H9 (cell line): ENCODE measurements at regions not wholly inside any gene's neighbourhood (a gene's known extent, or its start where the extent isn't known, plus 50 kb on each side); places are given as distances from the start of the nearest gene placed in this dataset.

ENCODE experiments used
- DNase-seq: peaks from one replicate; pipeline ENCODE4 v3.0.0-alpha.2; 2017
- H2AFZ ChIP-seq: one replicate; pipeline ENCODE4 v1.6.1; 2013; ENCODE audit warnings: mild to moderate bottlenecking, low read length, control low read depth, moderate library complexity
- H2AK5ac ChIP-seq: 2 replicates; pipeline ENCODE4 v1.6.1; 2013; ENCODE audit warnings: low read length, control low read depth, mixed read lengths; ENCODE audit not compliant: insufficient read length
- H2BK120ac ChIP-seq: one replicate; pipeline ENCODE4 v1.6.1; 2013; ENCODE audit warnings: low read depth, mild to moderate bottlenecking, low read length, control low read depth, inconsistent platforms; ENCODE audit not compliant: poor library complexity, severe bottlenecking
- H2BK12ac ChIP-seq: 2 replicates; pipeline ENCODE4 v1.6.1; 2013; ENCODE audit warnings: low read length, control low read depth, mixed read lengths, low read depth; ENCODE audit not compliant: insufficient read length
- H2BK15ac ChIP-seq: 2 replicates; pipeline ENCODE4 v1.6.1; 2013; ENCODE audit warnings: low read depth, low read length, control low read depth
- H2BK20ac ChIP-seq: one replicate; pipeline ENCODE4 v1.6.1; 2013; ENCODE audit warnings: low read depth, mild to moderate bottlenecking, low read length, control low read depth, inconsistent platforms; ENCODE audit not compliant: poor library complexity, severe bottlenecking
- H2BK5ac ChIP-seq: 2 replicates; pipeline ENCODE4 v1.6.1; 2013; ENCODE audit warnings: low read length, control low read depth, mixed read lengths; ENCODE audit not compliant: insufficient read length
- H3K14ac ChIP-seq: 2 replicates; pipeline ENCODE4 v1.6.1; 2013; ENCODE audit warnings: low read length, control low read depth; ENCODE audit not compliant: insufficient read depth
- H3K18ac ChIP-seq: 2 replicates; pipeline ENCODE4 v1.6.1; 2013; ENCODE audit warnings: low read depth, mild to moderate bottlenecking, mixed read lengths, low read length, control low read depth; ENCODE audit not compliant: insufficient read length
- H3K23ac ChIP-seq: 2 replicates; pipeline ENCODE4 v1.6.1; 2013; ENCODE audit warnings: low read length, control low read depth, mixed read lengths, low read depth; ENCODE audit not compliant: insufficient read length
- H3K23me2 ChIP-seq: 2 replicates; pipeline ENCODE4 v1.6.1; 2013; ENCODE audit warnings: low read depth, mild to moderate bottlenecking, mixed read lengths, low read length, control low read depth; ENCODE audit not compliant: insufficient read length, poor library complexity, severe bottlenecking
- H3K27ac ChIP-seq: 2 replicates; pipeline ENCODE4 v1.5.1; 2013; ENCODE audit warnings: low read length, control low read depth, mixed read lengths, low read depth; ENCODE audit not compliant: insufficient read length
- H3K27me3 ChIP-seq: 2 replicates; pipeline ENCODE4 v1.6.1; 2013; ENCODE audit warnings: low read length, control low read depth, inconsistent platforms; ENCODE audit not compliant: insufficient read depth
- H3K4ac ChIP-seq: 2 replicates; pipeline ENCODE4 v1.6.1; 2013; ENCODE audit warnings: low read depth, mild to moderate bottlenecking, control low read depth, inconsistent platforms, low read length, moderate library complexity
- H3K4me1 ChIP-seq: 2 replicates; pipeline ENCODE4 v1.6.1; 2013; ENCODE audit warnings: low read length, control low read depth, inconsistent platforms; ENCODE audit not compliant: insufficient read depth
- H3K4me2 ChIP-seq: 2 replicates; pipeline ENCODE4 v1.6.1; 2013; ENCODE audit warnings: low read length, control low read depth, mixed read lengths; ENCODE audit not compliant: insufficient read length, insufficient read depth
- H3K56ac ChIP-seq: 2 replicates; pipeline ENCODE4 v1.6.1; 2013; ENCODE audit warnings: low read depth, mild to moderate bottlenecking, mixed read lengths, low read length, control low read depth; ENCODE audit not compliant: insufficient read length
- H3K79me1 ChIP-seq: 2 replicates; pipeline ENCODE4 v1.6.1; 2013; ENCODE audit warnings: low read depth, mild to moderate bottlenecking, moderate library complexity, low read length, control low read depth, inconsistent platforms; ENCODE audit not compliant: insufficient read depth, poor library complexity, severe bottlenecking
- H3K79me2 ChIP-seq: 2 replicates; pipeline ENCODE4 v1.6.1; 2013; ENCODE audit warnings: low read length, control low read depth, inconsistent platforms; ENCODE audit not compliant: insufficient read depth
- H3K9ac ChIP-seq: 2 replicates; pipeline ENCODE4 v1.6.1; 2013; ENCODE audit warnings: low read length, control low read depth, mixed read lengths; ENCODE audit not compliant: insufficient read length; ENCODE audit errors: extremely low read depth
- H3K9me3 ChIP-seq: one replicate; pipeline ENCODE4 v1.6.1; 2013; ENCODE audit warnings: low read depth, low read length, inconsistent platforms; ENCODE audit not compliant: control insufficient read depth
- H3T11ph ChIP-seq: one replicate; pipeline ENCODE4 v1.6.1; 2013; ENCODE audit warnings: mild to moderate bottlenecking, low read length, control low read depth, inconsistent platforms
- H4K20me1 ChIP-seq: one replicate; pipeline ENCODE4 v1.6.1; 2013; ENCODE audit not compliant: control insufficient read depth, insufficient read length, insufficient read depth
- H4K5ac ChIP-seq: 2 replicates; pipeline ENCODE4 v1.6.1; 2013; ENCODE audit warnings: low read depth, mild to moderate bottlenecking, mixed read lengths, low read length, control low read depth; ENCODE audit not compliant: insufficient read length
- H4K8ac ChIP-seq: replicated peaks from 2 replicates; pipeline ENCODE4 v1.6.1; 2013; ENCODE audit warnings: low read length, control low read depth, mixed read lengths, low read depth; ENCODE audit not compliant: insufficient read length
- H4K91ac ChIP-seq: 2 replicates; pipeline ENCODE4 v1.6.1; 2013; ENCODE audit warnings: low read depth, mild to moderate bottlenecking, moderate library complexity, mixed read lengths, low read length, control low read depth; ENCODE audit not compliant: insufficient read length
- H3K27ac Mint-ChIP-seq, 3 experiments: 2 replicates in 2 of 3; 3 replicates in 1 of 3; pipeline ENCODE4 v1.8.0; 2020 to 2021; ENCODE audit warnings: mixed read lengths in 3 of 3, mild to moderate bottlenecking in 1 of 3, moderate library complexity in 1 of 3
- H3K27me3 Mint-ChIP-seq: 2 replicates; pipeline ENCODE4 v1.8.0; 2021; ENCODE audit warnings: low read depth, mild to moderate bottlenecking, moderate library complexity, mixed read lengths
- H3K36me3 Mint-ChIP-seq, 3 experiments: 2 replicates in 2 of 3; 3 replicates in 1 of 3; pipeline ENCODE4 v1.8.0; 2020 to 2021; ENCODE audit warnings: low read depth in 3 of 3, mixed read lengths in 3 of 3; ENCODE audit not compliant: insufficient read depth in 1 of 3
- H3K4me1 Mint-ChIP-seq, 2 experiments: 2 replicates each; pipeline ENCODE4 v1.8.0; 2020; ENCODE audit warnings: mixed read lengths in 2 of 2
- H3K4me3 Mint-ChIP-seq, 2 experiments: 2 replicates in 1 of 2; 3 replicates in 1 of 2; pipeline ENCODE4 v1.8.0; 2020 to 2021; ENCODE audit warnings: mild to moderate bottlenecking in 2 of 2, mixed read lengths in 2 of 2, moderate library complexity in 1 of 2
- H3K9me3 Mint-ChIP-seq, 2 experiments: 2 replicates in 1 of 2; 3 replicates in 1 of 2; pipeline ENCODE4 v1.8.0; 2020; ENCODE audit warnings: mild to moderate bottlenecking in 2 of 2, mixed read lengths in 2 of 2, moderate library complexity in 1 of 2
- WGBS: extraction: QIAGEN DNeasy Blood & Tissue Kit; methylation state at CpG from one replicate; pipeline ENCODE4 v1.1.7; 2013; ENCODE audit warnings: missing lambda C conversion rate, low lambda C conversion rate, mixed read lengths; ENCODE audit not compliant: insufficient read length; ENCODE audit errors: extremely low coverage; 5-methylcytosine and 5-hydroxymethylcytosine counted together
- TF ChIP-seq, protein P1 (sequence below): fragments of 200-600 bp; sonication (generic); conservative IDR thresholded peaks from 3 replicates; pipeline ENCODE4 v1.8.0; 2021; ENCODE audit warnings: antibody characterized with exemption, mild to moderate bottlenecking

- no peaks in the 10 kb centered on the region for H3K27me3 Mint-ChIP-seq
- no peak overlapping the region for H3K4me2 ChIP-seq
- H4K20me1 ChIP-seq, result no peaks in the 10 kb centered on the region
- peaks cover 4 to 5% of the 10 kb centered on the region in 2 experiments; a peak in 3 of 4 replicates for H3K4me1 Mint-ChIP-seq
- WGBS, result no CpG with 5 or more reads among the region's 5 CpGs
- no peaks in the 10 kb centered on the region for H3K9me3 ChIP-seq
- H3K27me3 ChIP-seq, result no peaks in the 10 kb centered on the region
- no peak overlapping the region for H4K91ac ChIP-seq
- TF ChIP-seq, protein P1, sequence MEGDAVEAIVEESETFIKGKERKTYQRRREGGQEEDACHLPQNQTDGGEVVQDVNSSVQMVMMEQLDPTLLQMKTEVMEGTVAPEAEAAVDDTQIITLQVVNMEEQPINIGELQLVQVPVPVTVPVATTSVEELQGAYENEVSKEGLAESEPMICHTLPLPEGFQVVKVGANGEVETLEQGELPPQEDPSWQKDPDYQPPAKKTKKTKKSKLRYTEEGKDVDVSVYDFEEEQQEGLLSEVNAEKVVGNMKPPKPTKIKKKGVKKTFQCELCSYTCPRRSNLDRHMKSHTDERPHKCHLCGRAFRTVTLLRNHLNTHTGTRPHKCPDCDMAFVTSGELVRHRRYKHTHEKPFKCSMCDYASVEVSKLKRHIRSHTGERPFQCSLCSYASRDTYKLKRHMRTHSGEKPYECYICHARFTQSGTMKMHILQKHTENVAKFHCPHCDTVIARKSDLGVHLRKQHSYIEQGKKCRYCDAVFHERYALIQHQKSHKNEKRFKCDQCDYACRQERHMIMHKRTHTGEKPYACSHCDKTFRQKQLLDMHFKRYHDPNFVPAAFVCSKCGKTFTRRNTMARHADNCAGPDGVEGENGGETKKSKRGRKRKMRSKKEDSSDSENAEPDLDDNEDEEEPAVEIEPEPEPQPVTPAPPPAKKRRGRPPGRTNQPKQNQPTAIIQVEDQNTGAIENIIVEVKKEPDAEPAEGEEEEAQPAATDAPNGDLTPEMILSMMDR, result no peak
- no peaks in the 10 kb centered on the region for H3K79me1 ChIP-seq
- no peaks in the 10 kb centered on the region for H3K23me2 ChIP-seq
- H3K79me2 ChIP-seq, result no peaks in the 10 kb centered on the region
- H4K8ac ChIP-seq, result no peak overlapping the region
- no peak overlapping the region for H4K5ac ChIP-seq
- no peak overlapping the region for H3K4me3 Mint-ChIP-seq
- no peak overlapping the region for H3T11ph ChIP-seq
- H3K56ac ChIP-seq, result no peak overlapping the region
- no peak overlapping the region for H3K9ac ChIP-seq
- H2BK12ac ChIP-seq, result no peak overlapping the region
- no peak overlapping the region for H3K14ac ChIP-seq
- H2BK20ac ChIP-seq, result no peak overlapping the region
- no peak overlapping the region for H2BK15ac ChIP-seq
- H3K27ac ChIP-seq, result no peak overlapping the region
- H2AFZ ChIP-seq, result no peak overlapping the region
- no peak overlapping the region for H2AK5ac ChIP-seq
- no peak for DNase-seq
- H3K9me3 Mint-ChIP-seq, result no peaks in the 10 kb centered on the region
- no peak overlapping the region for H2BK5ac ChIP-seq
- no peak overlapping the region for H2BK120ac ChIP-seq
- no peak overlapping the region for H3K23ac ChIP-seq
- H3K4ac ChIP-seq, result no peak overlapping the region
- H3K27ac Mint-ChIP-seq, result no peak overlapping the region
- 0 out of 7 replicates have a peak, but pooled peaks cover 0 to 2% (median 0%) of the 10 kb centered on the region in 3 experiments for H3K36me3 Mint-ChIP-seq
- H3K4me1 ChIP-seq, result no peaks in the 10 kb centered on the region
- H3K18ac ChIP-seq, result no peak overlapping the region
These were observed 318.1 kb upstream of the GOT2 start for GRCh38 chr16:59052231-59052630.
